ENCODE measurements at regions not wholly inside any gene's neighbourhood (a gene's known extent, or its start where the extent isn't known, plus 50 kb on each side); places are given as distances from the start of the nearest gene placed in this dataset.

DNA sequence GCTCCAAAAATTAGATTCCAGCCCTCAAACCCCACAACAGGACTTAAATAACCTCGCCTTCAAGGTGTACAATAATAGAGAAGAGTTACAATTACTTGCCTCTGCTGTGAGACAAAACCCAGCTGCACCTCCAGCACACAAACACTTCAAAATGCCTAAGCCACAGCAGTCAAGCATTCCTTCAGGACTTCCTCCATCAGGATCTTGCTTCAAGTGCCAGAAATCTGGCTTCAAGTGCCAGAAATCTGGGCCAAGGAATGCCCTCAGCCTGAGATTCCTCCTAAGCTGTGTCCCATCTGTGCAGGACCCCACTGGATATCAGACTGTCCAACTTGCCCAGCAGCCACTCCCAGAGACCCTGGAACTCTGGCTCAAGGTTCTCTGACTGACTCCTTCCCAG, 1088.3 kb downstream of the SORCS3 start:
- H4K5ac ChIP-seq (ENCODE audit: insufficient read length, low read depth, low read length), result no peak overlapping the region
- H3K4ac ChIP-seq (replicated peaks; ENCODE audit: insufficient read length, low read depth, low read length), result no peak overlapping the region
- H3K14ac ChIP-seq (ENCODE audit: insufficient read length), result no peak overlapping the region
- 94% methylated on average over 1 of the region's 1 CpG; no CpG with 5 or more reads in 1 of the 2 experiments for WGBS, 2 experiments (ENCODE audit: extremely low coverage in 1 of 2, insufficient coverage in 1 of 2, insufficient read length in 1 of 2, insufficient replicate concordance in 2 of 2, low coverage in 1 of 2, low lambda C conversion rate in 2 of 2, missing lambda C conversion rate in 1 of 2)
- no peak overlapping the region for H3K9ac ChIP-seq (replicated peaks in 1 of 4; ENCODE audit: extremely low read depth in 1 of 4, low read depth in 3 of 4, low read length in 3 of 4)
- no peak overlapping the region for H2AFZ ChIP-seq (ENCODE audit: low read length)
- no peak overlapping the region for H3K18ac ChIP-seq (ENCODE audit: extremely low read depth, low read length)
- H3K27me3 ChIP-seq (replicated peaks in 1 of 4; ENCODE audit: control insufficient read depth in 3 of 4, extremely low read depth in 1 of 4, insufficient read depth in 3 of 4, low read length in 3 of 4), result no peaks in the 10 kb centered on the region
- FAIRE-seq (no peak), DNase-seq (ENCODE audit: low read depth in 1 of 2, low spot score in 2 of 2) (no peak)
- H3K23ac ChIP-seq (ENCODE audit: insufficient read length), result no peak overlapping the region
- H2BK12ac ChIP-seq (ENCODE audit: low read depth, low read length), result no peak overlapping the region
- H3K56ac ChIP-seq (replicated peaks; ENCODE audit: insufficient read length, low read depth, low read length), result no peak overlapping the region
- H4K8ac ChIP-seq (ENCODE audit: extremely low read depth, insufficient read depth, low read length), result no peak overlapping the region
- no peak overlapping the region for H2AK5ac ChIP-seq (ENCODE audit: low read depth, low read length)
- H3K79me2 ChIP-seq (ENCODE audit: control insufficient read depth in 1 of 2, insufficient read depth in 2 of 2, low read length in 2 of 2), result no peaks in the 10 kb centered on the region
- CTCF ChIA-PET (ENCODE audit: partially characterized antibody), result interaction anchor here (0.6 kb wide), 1 partner anchor 188 kb away, joined by 3 read pairs; no protein-coding TSS in a partner anchor
- H3K4me1 ChIP-seq (replicated peaks in 1 of 4; ENCODE audit: control insufficient read depth in 3 of 4, insufficient read depth in 4 of 4, low read length in 3 of 4), result peaks cover 0 to 3% (median 0%) of the 10 kb centered on the region in 4 experiments; a peak in 3 of 7 replicates
- TF ChIP-seq POU5F1 (IDR thresholded peaks at IDR 0.05; ENCODE audit: low read depth, low read length) (no peak), TEAD4 (IDR thresholded peaks at IDR 0.05; ENCODE audit: low read depth, low read length) (no peak), CHD2 (IDR thresholded peaks at IDR 0.05; ENCODE audit: low read length) (no peak), ATF2 (IDR thresholded peaks at IDR 0.05; ENCODE audit: low read length) (no peak), RAD21 (IDR thresholded peaks at IDR 0.05 in 1 of 2, conservative IDR thresholded peaks at IDR 0.05 in 1 of 2; ENCODE audit: low read depth in 2 of 2, low read length in 2 of 2) (no peak), SP1 (IDR thresholded peaks at IDR 0.05; ENCODE audit: low read depth, low read length) (no peak)
- H3K23me2 ChIP-seq (ENCODE audit: low read depth, low read length), result no peaks in the 10 kb centered on the region; the same call in 1 of the 2 replicates
- H2BK120ac ChIP-seq (replicated peaks; ENCODE audit: low read depth, low read length), result no peak overlapping the region
- POLR2A ChIA-PET (ENCODE audit: partially characterized antibody), result no interaction called here
- no peak overlapping the region for H3K4me2 ChIP-seq (ENCODE audit: insufficient read depth in 1 of 2, low read depth in 2 of 2, low read length in 2 of 2)
- no peak overlapping the region for H2BK15ac ChIP-seq (ENCODE audit: low read length)
- no peak overlapping the region for H2BK20ac ChIP-seq (ENCODE audit: low read length)
- H3K4me3 ChIP-seq (ENCODE audit: extremely low read depth in 1 of 4, insufficient read depth in 2 of 4, low read depth in 3 of 4, low read length in 4 of 4), result no peak overlapping the region
- no peak overlapping the region for H2BK5ac ChIP-seq (ENCODE audit: low read depth, low read length)
- no peak overlapping the region for H3K27ac ChIP-seq (ENCODE audit: low read depth, low read length)
- H3K79me1 ChIP-seq (ENCODE audit: low read depth, low read length), result no peaks in the 10 kb centered on the region
- H3K36me3 ChIP-seq (ENCODE audit: control insufficient read depth in 2 of 4, insufficient read depth in 4 of 4, low read length in 3 of 4), result no peaks in the 10 kb centered on the region
- H3K9me3 ChIP-seq (ENCODE audit: insufficient read depth in 2 of 2, low read depth in 1 of 2, low read length in 1 of 2), result no peaks in the 10 kb centered on the region
- H4K20me1 ChIP-seq (replicated peaks in 1 of 2; ENCODE audit: control insufficient read depth in 1 of 2, insufficient read depth in 2 of 2, low read length in 2 of 2), result no peaks in the 10 kb centered on the region
- no peak overlapping the region for H4K91ac ChIP-seq (replicated peaks; ENCODE audit: insufficient read length, low read length)
